HCT116 (cell line): ENCODE measurements at regions not wholly inside any gene's neighbourhood (a gene's known extent, or its start where the extent isn't known, plus 50 kb on each side); places are given as distances from the start of the nearest gene placed in this dataset.

Experiments
- ATAC-seq: fragments of 200-7000 bp; cut with Tn5 transposase; 2 replicates; pipeline ENCODE4 v1.9.1; 2020; ENCODE audit warnings: mild to moderate bottlenecking, moderate library complexity
- BruUV-seq: library from RNA; stranded (reverse); fragments of 400-500 nt; replicated peaks from 2 replicates; lab custom pipeline; 2021; lab: Mats Ljungman, UMichigan
- CTCF ChIA-PET: fragments of 300-600 bp; sonication (Branson Sonifier 250); formaldehyde crosslinking; loops from one replicate; lab custom pipeline; 2021; ENCODE audit warnings: antibody characterized with exemption; lab: Charles Lee
- POLR2A ChIA-PET: fragments of 300-600, 350-600 bp; sonication (Branson Sonifier 250); formaldehyde crosslinking; loops from one replicate; lab custom pipeline; 2021; ENCODE audit warnings: antibody characterized with exemption; lab: Charles Lee
- RAD21 ChIA-PET, 2 experiments: fragments of 300-600 bp; sonication (Branson Sonifier 250); formaldehyde crosslinking; loops; one replicate each; lab custom pipeline; 2023; ENCODE audit warnings: low total read pairs in 2 of 2; ENCODE audit not compliant: uncharacterized antibody in 2 of 2, unreplicated experiment in 2 of 2, low non-redundant PET in 1 of 2; lab: Charles Lee
- DNase-seq: peaks from one replicate; pipeline ENCODE4 v3.0.0-alpha.2; 2010; ENCODE audit warnings: low read depth, low spot score
- H2AFZ ChIP-seq: fragments of 200-600 bp; shearing (Covaris generic), sonication (generic); 2 replicates; pipeline ENCODE4 v1.6.1; 2017; ENCODE audit warnings: low read depth, mixed run types, mixed read lengths, antibody characterized with exemption, low read length; ENCODE audit not compliant: poor library complexity, severe bottlenecking
- H3K27ac ChIP-seq: 2 replicates; pipeline ENCODE4 v1.5.1; 2012; ENCODE audit warnings: low read depth, low read length
- H3K27me3 ChIP-seq: fragments of 200-600 bp; sonication (generic); 2 replicates; pipeline ENCODE4 v1.6.1; 2016; ENCODE audit warnings: mixed run types, low read length, mixed read lengths; ENCODE audit not compliant: insufficient read depth
- H3K36me3 ChIP-seq, 2 experiments: fragments of 200-500 bp in 1 of 2; fragments of 200-600 bp in 1 of 2; sonication (Bioruptor generic) in 1 of 2; sonication (generic) in 1 of 2; 2 replicates each; pipeline versions ENCODE4 v1.5.1 to v1.6.1; 2014 to 2016; ENCODE audit warnings: low read length in 2 of 2, inconsistent platforms in 1 of 2, mixed read lengths in 1 of 2, mixed run types in 1 of 2; ENCODE audit not compliant: insufficient read depth in 2 of 2, control insufficient read depth in 1 of 2
- H3K4me1 ChIP-seq, 2 experiments: fragments of 200-600 bp in 1 of 2; sonication (generic) in 1 of 2; 2 replicates each; pipeline versions ENCODE4 v1.5.1 to v1.6.1; 2012 to 2017; ENCODE audit warnings: low read length in 2 of 2, inconsistent platforms in 1 of 2, mild to moderate bottlenecking in 1 of 2, mixed read lengths in 1 of 2, mixed run types in 1 of 2, moderate library complexity in 1 of 2; ENCODE audit not compliant: insufficient read depth in 2 of 2, control insufficient read depth in 1 of 2
- H3K4me2 ChIP-seq: fragments of 200-600 bp; sonication (generic); 2 replicates; pipeline ENCODE4 v1.6.1; 2017; ENCODE audit warnings: mixed run types, low read length, mixed read lengths
- H3K4me3 ChIP-seq, 2 experiments: fragments of 200-600 bp in 1 of 2; sonication (generic) in 1 of 2; replicated peaks in 1 of 2; 2 replicates each; pipeline ENCODE4 v1.5.1; 2011 to 2016; ENCODE audit warnings: low read length in 2 of 2, control low read depth in 1 of 2, low read depth in 1 of 2, mild to moderate bottlenecking in 1 of 2, mixed read lengths in 1 of 2, mixed run types in 1 of 2
- H3K79me2 ChIP-seq: fragments of 200-600 bp; sonication (generic); 2 replicates; pipeline ENCODE4 v1.6.1; 2017; ENCODE audit warnings: mild to moderate bottlenecking, mixed run types, low read length, moderate library complexity, mixed read lengths; ENCODE audit not compliant: insufficient read depth
- H3K9ac ChIP-seq: fragments of 200-600 bp; sonication (generic); 2 replicates; pipeline ENCODE4 v1.6.1; 2016; ENCODE audit warnings: low read length, mixed read lengths
- H3K9me2 ChIP-seq: fragments of 200-600 bp; sonication (generic), shearing (Covaris generic); 2 replicates; pipeline ENCODE4 v1.6.1; 2017; ENCODE audit warnings: mixed run types, mild to moderate bottlenecking, moderate library complexity; ENCODE audit not compliant: insufficient read depth
- H3K9me3 ChIP-seq, 2 experiments: fragments of 200-500 bp in 1 of 2; fragments of 200-600 bp in 1 of 2; sonication (Bioruptor generic) in 1 of 2; sonication (generic) in 1 of 2; 2 replicates each; pipeline ENCODE4 v1.6.1; 2014 to 2017; ENCODE audit warnings: low read length in 2 of 2, mixed read lengths in 2 of 2, inconsistent platforms in 1 of 2, low read depth in 1 of 2, mild to moderate bottlenecking in 1 of 2, mixed run types in 1 of 2, moderate library complexity in 1 of 2; ENCODE audit not compliant: control insufficient read depth in 1 of 2, insufficient read depth in 1 of 2
- H4K20me1 ChIP-seq: fragments of 200-600 bp; sonication (generic), shearing (Covaris generic); 2 replicates; pipeline ENCODE4 v1.6.1; 2017; ENCODE audit warnings: mixed run types, mild to moderate bottlenecking, moderate library complexity; ENCODE audit not compliant: insufficient read depth
- CBX3 ChIP-seq: IDR thresholded peaks from 2 replicates; pipeline ENCODE4 v1.6.1; 2012; ENCODE audit warnings: low read depth
- ELF1 ChIP-seq: IDR thresholded peaks from 2 replicates; pipeline ENCODE4 v1.6.1; 2012; ENCODE audit warnings: low read depth, borderline replicate concordance
- EZH2 ChIP-seq: fragments of 200-600 bp; sonication (generic); IDR thresholded peaks from 2 replicates; pipeline ENCODE4 v1.6.1; 2017; ENCODE audit warnings: antibody characterized with exemption, mixed run types
- EZH2phosphoT487 ChIP-seq: fragments of 200-600 bp; IDR thresholded peaks from 2 replicates; pipeline ENCODE4 v1.6.1; 2018; ENCODE audit warnings: antibody characterized with exemption, borderline replicate concordance
- FOSL1 ChIP-seq: IDR thresholded peaks from 2 replicates; pipeline ENCODE4 v1.6.1; 2012; ENCODE audit warnings: low read depth
- JUND ChIP-seq: IDR thresholded peaks from 2 replicates; pipeline ENCODE4 v1.6.1; 2012
- POLR2A ChIP-seq: IDR thresholded peaks from 2 replicates; pipeline ENCODE4 v1.7.0; 2011; ENCODE audit warnings: borderline replicate concordance; ENCODE audit not compliant: insufficient read depth, insufficient read length; ENCODE audit errors: extremely low read depth
- POLR2AphosphoS5 ChIP-seq: IDR thresholded peaks from 2 replicates; pipeline ENCODE4 v1.6.1; 2011; ENCODE audit warnings: mild to moderate bottlenecking, low read depth, low read length, moderate library complexity
- RAD21 ChIP-seq: IDR thresholded peaks from 2 replicates; pipeline ENCODE4 v1.6.1; 2012; ENCODE audit warnings: low read depth, mild to moderate bottlenecking
- SIN3A ChIP-seq: IDR thresholded peaks from 2 replicates; pipeline ENCODE4 v1.6.1; 2012; ENCODE audit warnings: low read depth
- SRF ChIP-seq: IDR thresholded peaks from 2 replicates; pipeline ENCODE4 v1.6.1; 2012; ENCODE audit warnings: low read depth
- YY1 ChIP-seq: IDR thresholded peaks from 2 replicates; pipeline ENCODE4 v1.6.1; 2011; ENCODE audit warnings: low read length, low read depth, moderate library complexity, mild to moderate bottlenecking; ENCODE audit not compliant: insufficient replicate concordance; ENCODE audit errors: extremely low read depth
- ZFX ChIP-seq: fragments of 450-650 bp; IDR thresholded peaks from 2 replicates; pipeline ENCODE4 v1.6.1; 2017
- intact Hi-C: fragments of 100-400 bp; cut with micrococcal nuclease; formaldehyde crosslinking; loops from 2 replicates; pipeline ENCODE4 v1.10.0; 2022
- TF ChIP-seq, protein P1 (sequence below): IDR thresholded peaks from 2 replicates; pipeline ENCODE4 v1.6.1; 2012; ENCODE audit warnings: low read depth
- TF ChIP-seq, protein P2 (sequence below): IDR thresholded peaks from 2 replicates; pipeline ENCODE4 v1.6.1; 2012

DNA sequence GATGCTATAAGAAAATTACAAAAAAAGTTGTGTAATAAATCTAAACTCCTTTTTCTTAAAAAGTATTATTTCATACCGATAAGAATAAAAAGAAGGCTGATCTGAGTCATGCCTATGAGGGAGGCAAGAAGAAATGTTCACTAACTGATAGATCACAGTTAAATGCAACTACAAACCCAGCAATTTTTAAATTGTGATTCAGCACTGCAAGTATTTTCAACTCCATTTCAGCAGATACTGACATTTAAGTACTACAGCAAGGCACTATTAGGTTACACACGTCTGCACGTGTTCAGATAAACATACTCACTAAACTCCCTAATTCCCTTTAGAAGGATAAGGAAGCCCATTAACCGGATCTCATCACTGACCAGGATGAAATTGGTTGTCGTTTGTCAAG is 213.3 kb upstream of the ZRANB2 start:
- intact Hi-C loops: no loop called here
- H3K27ac ChIP-seq: no peak overlapping the region
- no peaks in the 10 kb centered on the region for H3K4me1 ChIP-seq
- no TSS peak for BruUV-seq
- no peak overlapping the region for H2AFZ ChIP-seq
- ChIA-PET CTCF (no interaction called here), POLR2A (no interaction called here), RAD21 (no interaction called here)
- H3K27me3 ChIP-seq: no peaks in the 10 kb centered on the region
- no peaks in the 10 kb centered on the region for H3K36me3 ChIP-seq
- DNase-seq (no peak), ATAC-seq (no peak)
- TF ChIP-seq SIN3A: no peak
- no peak for TF ChIP-seq FOSL1
- TF ChIP-seq SRF: no peak
- no peak for TF ChIP-seq ZFX
- TF ChIP-seq POLR2A: no peak
- no peak for TF ChIP-seq YY1
- no peak for TF ChIP-seq ELF1
- TF ChIP-seq EZH2phosphoT487: no peak
- TF ChIP-seq RAD21: no peak
- TF ChIP-seq, protein P1, sequence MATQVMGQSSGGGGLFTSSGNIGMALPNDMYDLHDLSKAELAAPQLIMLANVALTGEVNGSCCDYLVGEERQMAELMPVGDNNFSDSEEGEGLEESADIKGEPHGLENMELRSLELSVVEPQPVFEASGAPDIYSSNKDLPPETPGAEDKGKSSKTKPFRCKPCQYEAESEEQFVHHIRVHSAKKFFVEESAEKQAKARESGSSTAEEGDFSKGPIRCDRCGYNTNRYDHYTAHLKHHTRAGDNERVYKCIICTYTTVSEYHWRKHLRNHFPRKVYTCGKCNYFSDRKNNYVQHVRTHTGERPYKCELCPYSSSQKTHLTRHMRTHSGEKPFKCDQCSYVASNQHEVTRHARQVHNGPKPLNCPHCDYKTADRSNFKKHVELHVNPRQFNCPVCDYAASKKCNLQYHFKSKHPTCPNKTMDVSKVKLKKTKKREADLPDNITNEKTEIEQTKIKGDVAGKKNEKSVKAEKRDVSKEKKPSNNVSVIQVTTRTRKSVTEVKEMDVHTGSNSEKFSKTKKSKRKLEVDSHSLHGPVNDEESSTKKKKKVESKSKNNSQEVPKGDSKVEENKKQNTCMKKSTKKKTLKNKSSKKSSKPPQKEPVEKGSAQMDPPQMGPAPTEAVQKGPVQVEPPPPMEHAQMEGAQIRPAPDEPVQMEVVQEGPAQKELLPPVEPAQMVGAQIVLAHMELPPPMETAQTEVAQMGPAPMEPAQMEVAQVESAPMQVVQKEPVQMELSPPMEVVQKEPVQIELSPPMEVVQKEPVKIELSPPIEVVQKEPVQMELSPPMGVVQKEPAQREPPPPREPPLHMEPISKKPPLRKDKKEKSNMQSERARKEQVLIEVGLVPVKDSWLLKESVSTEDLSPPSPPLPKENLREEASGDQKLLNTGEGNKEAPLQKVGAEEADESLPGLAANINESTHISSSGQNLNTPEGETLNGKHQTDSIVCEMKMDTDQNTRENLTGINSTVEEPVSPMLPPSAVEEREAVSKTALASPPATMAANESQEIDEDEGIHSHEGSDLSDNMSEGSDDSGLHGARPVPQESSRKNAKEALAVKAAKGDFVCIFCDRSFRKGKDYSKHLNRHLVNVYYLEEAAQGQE: no peak
- TF ChIP-seq, protein P2, sequence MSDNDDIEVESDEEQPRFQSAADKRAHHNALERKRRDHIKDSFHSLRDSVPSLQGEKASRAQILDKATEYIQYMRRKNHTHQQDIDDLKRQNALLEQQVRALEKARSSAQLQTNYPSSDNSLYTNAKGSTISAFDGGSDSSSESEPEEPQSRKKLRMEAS: no peak
- no peak for TF ChIP-seq EZH2
- no peak for TF ChIP-seq CBX3
- no peak for TF ChIP-seq JUND
- no peak for TF ChIP-seq POLR2AphosphoS5
- H4K20me1 ChIP-seq: no peaks in the 10 kb centered on the region; the same call in 1 of the 2 replicates
- no peaks in the 10 kb centered on the region for H3K9me2 ChIP-seq
- H3K9me3 ChIP-seq: peaks cover 0 to 6% of the 10 kb centered on the region in 2 experiments; a peak in 1 of 4 replicates
- no peak overlapping the region for H3K4me2 ChIP-seq
- no peak overlapping the region for H3K9ac ChIP-seq
- no peaks in the 10 kb centered on the region for H3K79me2 ChIP-seq
- no peak overlapping the region for H3K4me3 ChIP-seq
